Kidney epithelial cell (primary cell): ENCODE measurements at regions not wholly inside any gene's neighbourhood (a gene's known extent, or its start where the extent isn't known, plus 50 kb on each side); places are given as distances from the start of the nearest gene placed in this dataset.
"Not testable (repeated sequence)": the region's sequence is repeated elsewhere in the genome, so short reads cannot be mapped to it uniquely, and the experiment has no call there.

Source experiments
- DNase-seq: peaks from one replicate; pipeline ENCODE4 v3.0.0-alpha.2; 2010; ENCODE audit warnings: low read depth
- H3K27me3 ChIP-seq: 2 replicates; pipeline ENCODE4 v1.6.0; 2011; ENCODE audit warnings: low read length; ENCODE audit not compliant: control insufficient read depth, insufficient read depth
- H3K36me3 ChIP-seq: 2 replicates; pipeline ENCODE4 v1.5.1; 2011; ENCODE audit warnings: low read length; ENCODE audit not compliant: control insufficient read depth, insufficient read depth
- H3K4me3 ChIP-seq: 2 replicates; pipeline ENCODE4 v1.5.1; 2011; ENCODE audit warnings: low read depth, mild to moderate bottlenecking, control low read depth, low read length
- CTCF ChIP-seq: IDR thresholded peaks from 2 replicates; pipeline ENCODE4 v1.5.1; 2011; ENCODE audit warnings: mild to moderate bottlenecking, moderate library complexity, low read length, control low read depth, inconsistent platforms; ENCODE audit not compliant: insufficient read depth, poor library complexity, severe bottlenecking

GRCh38 chr3:61381745-61382392 lies 130.6 kb upstream of the FHIT start:
- DNase-seq, result no peak
- Histone ChIP-seq H3K27me3 (no peaks in the 10 kb centered on the region), H3K36me3 (no peaks in the 10 kb centered on the region), H3K4me3 (no peak overlapping the region)
- peak; percentile 49 for TF ChIP-seq CTCF

- no peak for DNase-seq
- Histone ChIP-seq H3K27me3 (no peaks in the 10 kb centered on the region), H3K36me3 (no peaks in the 10 kb centered on the region), H3K4me3 (no peak overlapping the region)
- TF ChIP-seq CTCF, result no peak
These were observed 136.6 kb upstream of the FHIT start for GRCh38 chr3:61387817-61388216.

GRCh38 chr3:61393480-61393947 lies 142.3 kb upstream of the FHIT start:
- not testable (repeated sequence) for H3K27me3 ChIP-seq, DNase-seq, H3K4me3 ChIP-seq, H3K36me3 ChIP-seq

- Histone ChIP-seq H3K27me3 (no peaks in the 10 kb centered on the region), H3K4me3 (no peak overlapping the region), H3K36me3 (no peaks in the 10 kb centered on the region)
- no peak for TF ChIP-seq CTCF
- no peak for DNase-seq
These were observed 150.1 kb upstream of the FHIT start for GRCh38 chr3:61401359-61401758.

- Histone ChIP-seq H3K36me3 (no peaks in the 10 kb centered on the region), H3K4me3 (no peak overlapping the region), H3K27me3 (no peaks in the 10 kb centered on the region)
- no peak for TF ChIP-seq CTCF
- no peak for DNase-seq
These were observed 154.0 kb upstream of the PTPRG start for GRCh38 chr3:61407397-61407796.

GRCh38 chr3:61409638-61410037 lies 151.7 kb upstream of the PTPRG start:
- Histone ChIP-seq H3K36me3 (no peaks in the 10 kb centered on the region), H3K4me3 (no peak overlapping the region), H3K27me3 (no peaks in the 10 kb centered on the region)
- TF ChIP-seq CTCF, result no peak
- no peak for DNase-seq

- H3K4me3 ChIP-seq, H3K27me3 ChIP-seq, DNase-seq, H3K36me3 ChIP-seq: not testable (repeated sequence)
These were observed 151.0 kb upstream of the PTPRG start for GRCh38 chr3:61410358-61410757.
